ENCODE measurements at regions not wholly inside any gene's neighbourhood (a gene's known extent, or its start where the extent isn't known, plus 50 kb on each side); places are given as distances from the start of the nearest gene placed in this dataset.

DNA sequence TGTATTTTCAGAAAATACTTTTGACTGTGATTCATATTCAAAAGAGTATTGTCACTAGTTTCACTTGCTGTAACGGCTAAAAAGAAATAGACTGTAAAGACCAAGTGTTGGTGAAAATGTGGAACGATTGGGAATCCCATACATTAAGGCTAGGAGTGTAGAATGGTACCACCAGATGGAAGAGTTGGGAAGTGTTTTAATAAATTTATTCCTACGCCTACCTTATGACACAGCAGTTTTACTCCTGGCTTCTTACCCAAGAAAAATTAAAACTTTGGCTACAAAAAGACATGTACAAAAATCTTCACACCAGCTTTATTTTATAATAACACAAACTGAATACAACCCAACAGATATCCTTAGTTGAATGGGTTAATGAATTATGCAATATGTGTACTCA, 256.2 kb downstream of the TAF11L14 start:
- Histone ChIP-seq H3K4me1 (ENCODE audit: control insufficient read depth in 1 of 2, extremely low read depth in 1 of 2, insufficient read depth in 2 of 2, low read length in 2 of 2) (no peaks in the 10 kb centered on the region), H3K27me3 (replicated peaks in 1 of 2; ENCODE audit: control insufficient read depth in 2 of 2, extremely low read depth in 1 of 2, insufficient read depth in 2 of 2, low read length in 1 of 2) (no peaks in the 10 kb centered on the region), H3K9me3 (no peaks in the 10 kb centered on the region), H3K36me3 (ENCODE audit: control insufficient read depth in 2 of 2, extremely low read depth in 1 of 2, insufficient read depth in 1 of 2, low read length in 1 of 2) (no peaks in the 10 kb centered on the region), H3K27ac (ENCODE audit: low read length) (no peak overlapping the region), H3K4me3 (ENCODE audit: control insufficient read depth in 1 of 2, extremely low read depth in 1 of 2, low read length in 1 of 2) (no peak overlapping the region)
- Mint-ChIP-seq H3K27me3 (no peaks in the 10 kb centered on the region), H3K4me1 (no peaks in the 10 kb centered on the region), H3K9me3 (peaks cover 13 to 15% (median 14%) of the 10 kb centered on the region in 3 donors), H3K27ac (no peak overlapping the region), H3K36me3 (no peaks in the 10 kb centered on the region), H3K4me3 (no peak overlapping the region)
- ATAC-seq (replicated peaks in 1 of 4) = no peak
- no CpG with 5 or more reads among the region's 3 CpGs for WGBS (ENCODE audit: insufficient coverage)
- ChIA-PET CTCF (no interaction called here), POLR2A (no interaction called here)
- DNase-seq = no peak

DNA sequence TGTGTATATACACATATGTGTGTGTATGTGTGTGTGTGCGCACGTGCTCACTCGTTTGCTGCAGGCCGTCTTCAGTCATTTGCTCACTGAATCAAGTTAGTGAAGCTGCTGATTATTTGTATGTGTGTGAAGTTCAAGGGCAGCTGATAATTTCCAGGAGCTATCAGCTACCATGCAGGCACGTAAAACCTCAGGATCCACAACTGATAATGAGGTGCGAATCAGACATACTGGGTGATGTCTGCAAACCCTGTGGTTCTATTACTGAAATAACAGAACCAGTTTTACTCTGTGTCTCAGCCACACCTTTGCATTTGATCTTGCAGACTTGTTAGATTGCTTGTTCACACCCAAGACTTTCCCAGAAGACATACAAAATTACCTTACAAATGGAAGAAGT, 257.6 kb downstream of the TAF11L14 start:
- no peaks in the 10 kb centered on the region for H3K36me3 Mint-ChIP-seq
- H3K27me3 Mint-ChIP-seq = no peaks in the 10 kb centered on the region
- CTCF ChIA-PET = no interaction called here

DNA sequence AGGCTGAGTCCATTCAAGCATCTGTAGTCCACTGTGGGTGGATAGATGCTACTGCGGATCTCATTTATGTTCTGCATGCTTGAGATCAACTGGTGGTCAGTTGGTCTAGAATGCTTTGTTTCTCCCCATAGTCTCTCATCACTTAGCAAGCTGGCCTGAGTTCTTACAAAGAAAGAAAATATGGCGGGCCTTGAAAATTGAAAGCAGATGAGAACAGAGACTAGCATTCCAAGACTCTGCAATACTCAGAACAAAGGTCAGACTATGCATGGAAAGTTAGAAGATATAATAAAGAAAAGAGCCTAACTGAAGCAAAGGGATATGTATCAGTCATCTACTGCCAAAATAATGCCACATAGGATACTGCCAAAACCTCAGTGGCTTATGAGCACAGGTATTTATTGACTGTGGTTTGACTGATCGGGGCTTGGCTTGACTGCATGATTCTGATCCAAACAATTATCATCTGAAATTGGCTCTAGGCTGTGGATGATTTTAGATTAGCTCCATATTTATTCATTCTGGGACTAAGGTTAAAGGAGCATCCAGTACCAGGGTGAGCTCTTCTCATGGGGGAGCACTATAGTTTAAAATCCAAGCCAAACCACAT, 258.9 kb downstream of the TAF11L14 start:
- no peaks in the 10 kb centered on the region for H3K27me3 Mint-ChIP-seq

More for the DNA sequence above, 257.6 kb downstream of the TAF11L14 start:
- H3K9me3 Mint-ChIP-seq = peaks cover 15 to 18% (median 17%) of the 10 kb centered on the region in 3 donors
- Histone ChIP-seq H3K36me3 (ENCODE audit: control insufficient read depth in 2 of 2, extremely low read depth in 1 of 2, insufficient read depth in 1 of 2, low read length in 1 of 2) (no peaks in the 10 kb centered on the region), H3K27ac (ENCODE audit: low read length) (no peak overlapping the region), H3K9me3 (no peaks in the 10 kb centered on the region), H3K4me1 (ENCODE audit: control insufficient read depth in 1 of 2, extremely low read depth in 1 of 2, insufficient read depth in 2 of 2, low read length in 2 of 2) (no peaks in the 10 kb centered on the region), H3K4me3 (ENCODE audit: control insufficient read depth in 1 of 2, extremely low read depth in 1 of 2, low read length in 1 of 2) (no peak overlapping the region), H3K27me3 (replicated peaks in 1 of 2; ENCODE audit: control insufficient read depth in 2 of 2, extremely low read depth in 1 of 2, insufficient read depth in 2 of 2, low read length in 1 of 2) (no peaks in the 10 kb centered on the region)
- H3K4me3 Mint-ChIP-seq = no peak overlapping the region
- WGBS (ENCODE audit: insufficient coverage) = 79% methylated on average over 5 of the region's 6 CpGs
- DNase-seq = no peak
- POLR2A ChIA-PET = no interaction called here
- no peak overlapping the region for H3K27ac Mint-ChIP-seq
- no peak for ATAC-seq (replicated peaks in 1 of 4)
- no peaks in the 10 kb centered on the region for H3K4me1 Mint-ChIP-seq

DNA sequence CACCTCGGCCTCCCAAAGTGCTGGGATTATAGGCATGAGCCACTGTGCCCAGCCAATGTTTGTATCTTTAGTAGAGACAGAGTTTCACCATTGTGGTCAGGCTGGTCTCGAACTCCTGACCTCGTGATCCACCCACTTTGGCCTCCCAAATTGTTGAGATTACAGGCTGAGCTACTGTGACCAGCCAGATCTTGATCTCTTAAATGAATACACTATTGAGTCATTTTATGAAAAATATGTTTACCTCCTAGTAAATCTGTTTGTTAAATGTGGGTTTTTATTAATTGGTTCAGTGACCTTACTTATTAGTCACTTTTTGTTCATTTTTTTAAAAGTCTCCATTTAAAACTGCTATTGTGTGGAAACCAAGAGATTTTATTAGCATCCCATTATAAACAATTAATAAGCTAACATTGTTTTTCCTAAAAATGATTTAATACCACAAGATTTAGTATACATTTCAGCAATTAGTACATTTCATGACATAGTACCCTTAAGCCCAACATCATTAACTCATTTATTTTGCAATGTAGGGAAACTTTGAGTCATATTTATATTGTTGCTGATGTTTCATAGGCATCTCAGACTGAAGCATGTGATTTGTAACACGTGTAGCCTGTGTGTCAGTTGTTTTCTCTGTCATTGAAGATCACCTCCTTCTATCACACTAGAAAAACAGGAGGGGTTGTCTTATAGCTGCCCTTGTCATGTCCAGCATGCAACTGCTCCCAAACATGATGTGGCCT, 261.2 kb downstream of the TAF11L14 start:
- Histone ChIP-seq H3K9me3 (no peaks in the 10 kb centered on the region), H3K27me3 (replicated peaks in 1 of 2; ENCODE audit: control insufficient read depth in 2 of 2, extremely low read depth in 1 of 2, insufficient read depth in 2 of 2, low read length in 1 of 2) (no peaks in the 10 kb centered on the region), H3K36me3 (ENCODE audit: control insufficient read depth in 2 of 2, extremely low read depth in 1 of 2, insufficient read depth in 1 of 2, low read length in 1 of 2) (no peaks in the 10 kb centered on the region), H3K4me3 (ENCODE audit: control insufficient read depth in 1 of 2, extremely low read depth in 1 of 2, low read length in 1 of 2) (no peak overlapping the region), H3K27ac (ENCODE audit: low read length) (no peak overlapping the region), H3K4me1 (ENCODE audit: control insufficient read depth in 1 of 2, extremely low read depth in 1 of 2, insufficient read depth in 2 of 2, low read length in 2 of 2) (no peaks in the 10 kb centered on the region)
- Mint-ChIP-seq H3K4me1 (no peaks in the 10 kb centered on the region), H3K27me3 (no peaks in the 10 kb centered on the region), H3K36me3 (no peaks in the 10 kb centered on the region), H3K9me3 (peaks cover 4 to 17% (median 16%) of the 10 kb centered on the region in 3 donors), H3K4me3 (no peak overlapping the region), H3K27ac (no peak overlapping the region)
- ChIA-PET POLR2A (no interaction called here), CTCF (no interaction called here)
- no peak for ATAC-seq (replicated peaks in 1 of 4)
- WGBS (ENCODE audit: insufficient coverage) = 75% methylated on average over 1 of the region's 4 CpGs
- no peak for DNase-seq

More for the DNA sequence above, 258.9 kb downstream of the TAF11L14 start:
- Histone ChIP-seq H3K4me1 (ENCODE audit: control insufficient read depth in 1 of 2, extremely low read depth in 1 of 2, insufficient read depth in 2 of 2, low read length in 2 of 2) (no peaks in the 10 kb centered on the region), H3K36me3 (ENCODE audit: control insufficient read depth in 2 of 2, extremely low read depth in 1 of 2, insufficient read depth in 1 of 2, low read length in 1 of 2) (no peaks in the 10 kb centered on the region), H3K9me3 (no peaks in the 10 kb centered on the region), H3K27ac (ENCODE audit: low read length) (no peak overlapping the region), H3K27me3 (replicated peaks in 1 of 2; ENCODE audit: control insufficient read depth in 2 of 2, extremely low read depth in 1 of 2, insufficient read depth in 2 of 2, low read length in 1 of 2) (no peaks in the 10 kb centered on the region), H3K4me3 (ENCODE audit: control insufficient read depth in 1 of 2, extremely low read depth in 1 of 2, low read length in 1 of 2) (no peak overlapping the region)
- POLR2A ChIA-PET = no interaction called here
- no CpG with 5 or more reads among the region's 3 CpGs for WGBS (ENCODE audit: insufficient coverage)
- H3K36me3 Mint-ChIP-seq = no peaks in the 10 kb centered on the region
- no peak overlapping the region for H3K27ac Mint-ChIP-seq
- no peaks in the 10 kb centered on the region for H3K4me1 Mint-ChIP-seq
- H3K9me3 Mint-ChIP-seq = peaks cover 13 to 20% (median 19%) of the 10 kb centered on the region in 3 donors
- H3K4me3 Mint-ChIP-seq = no peak overlapping the region
- CTCF ChIA-PET = no interaction called here
- DNase-seq = no peak
- no peak for ATAC-seq (replicated peaks in 1 of 4)

DNA sequence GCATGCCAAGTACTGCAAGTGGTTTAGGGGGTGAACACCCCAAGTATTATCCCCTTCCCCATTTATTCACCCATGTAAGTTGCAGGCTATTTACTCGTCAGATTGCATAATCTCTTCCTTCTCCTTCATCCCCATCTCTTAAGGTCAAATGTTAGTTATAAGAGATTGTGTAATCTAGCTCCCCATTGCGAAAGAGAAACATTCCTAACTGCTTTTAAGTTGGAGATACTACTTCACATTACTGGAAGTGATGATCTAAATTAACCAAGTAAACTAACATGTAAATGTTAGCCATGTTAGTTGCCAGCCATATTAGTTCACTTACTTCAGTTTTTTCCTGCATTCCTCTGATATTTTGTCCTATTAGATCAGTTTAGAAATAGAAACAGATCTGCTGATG, 262.3 kb downstream of the TAF11L14 start:
- Histone ChIP-seq H3K4me1 (ENCODE audit: control insufficient read depth in 1 of 2, extremely low read depth in 1 of 2, insufficient read depth in 2 of 2, low read length in 2 of 2) (no peaks in the 10 kb centered on the region), H3K9me3 (no peaks in the 10 kb centered on the region), H3K27ac (ENCODE audit: low read length) (no peak overlapping the region), H3K4me3 (ENCODE audit: control insufficient read depth in 1 of 2, extremely low read depth in 1 of 2, low read length in 1 of 2) (no peak overlapping the region), H3K36me3 (ENCODE audit: control insufficient read depth in 2 of 2, extremely low read depth in 1 of 2, insufficient read depth in 1 of 2, low read length in 1 of 2) (no peaks in the 10 kb centered on the region), H3K27me3 (replicated peaks in 1 of 2; ENCODE audit: control insufficient read depth in 2 of 2, extremely low read depth in 1 of 2, insufficient read depth in 2 of 2, low read length in 1 of 2) (no peaks in the 10 kb centered on the region)
- WGBS (ENCODE audit: insufficient coverage) = no CpG with 5 or more reads among the region's 2 CpGs
- CTCF ChIA-PET = no interaction called here
- H3K4me1 Mint-ChIP-seq = no peaks in the 10 kb centered on the region
- H3K36me3 Mint-ChIP-seq = no peaks in the 10 kb centered on the region
- H3K9me3 Mint-ChIP-seq = peaks cover 11 to 25% (median 20%) of the 10 kb centered on the region in 3 donors
- no peaks in the 10 kb centered on the region for H3K27me3 Mint-ChIP-seq
- no peak overlapping the region for H3K4me3 Mint-ChIP-seq
- no peak for ATAC-seq (replicated peaks in 1 of 4)
- POLR2A ChIA-PET = no interaction called here
- DNase-seq = no peak
- H3K27ac Mint-ChIP-seq = no peak overlapping the region

DNA sequence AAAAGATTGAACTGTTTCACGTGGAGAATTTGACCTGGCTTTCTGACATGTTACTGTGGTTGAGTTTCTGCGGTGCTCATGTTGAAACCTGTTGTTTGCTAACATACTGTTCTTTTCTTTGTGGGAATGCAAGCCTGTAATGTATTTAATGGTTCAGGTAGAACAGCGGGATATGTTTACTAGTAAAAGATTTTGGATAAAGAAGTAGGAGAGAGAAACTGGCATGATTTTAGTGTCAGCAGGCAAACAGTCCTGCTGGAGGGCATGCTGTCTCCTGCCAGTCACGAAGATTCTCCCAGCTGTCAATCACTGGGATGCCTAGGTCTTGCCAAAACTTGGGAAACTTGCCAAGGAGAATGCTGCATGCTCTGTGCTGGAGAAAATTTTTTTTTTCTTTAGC, 263.5 kb downstream of the TAF11L14 start:
- WGBS (ENCODE audit: insufficient coverage) = 80% methylated on average over 4 of the region's 4 CpGs
- H3K27ac ChIP-seq (ENCODE audit: low read length) = no peak overlapping the region
- no peaks in the 10 kb centered on the region for H3K27me3 Mint-ChIP-seq
- no peaks in the 10 kb centered on the region for H3K4me1 ChIP-seq (ENCODE audit: control insufficient read depth in 1 of 2, extremely low read depth in 1 of 2, insufficient read depth in 2 of 2, low read length in 2 of 2)
- ChIA-PET CTCF (no interaction called here), POLR2A (no interaction called here)
- peaks cover 7 to 23% (median 13%) of the 10 kb centered on the region in 3 donors for H3K9me3 Mint-ChIP-seq
- no peaks in the 10 kb centered on the region for H3K27me3 ChIP-seq (replicated peaks in 1 of 2; ENCODE audit: control insufficient read depth in 2 of 2, extremely low read depth in 1 of 2, insufficient read depth in 2 of 2, low read length in 1 of 2)
- no peaks in the 10 kb centered on the region for H3K9me3 ChIP-seq
- no peaks in the 10 kb centered on the region for H3K36me3 Mint-ChIP-seq
- H3K4me3 Mint-ChIP-seq = no peak overlapping the region
- ATAC-seq (replicated peaks in 1 of 4) = no peak
- no peaks in the 10 kb centered on the region for H3K4me1 Mint-ChIP-seq
- no peak overlapping the region for H3K27ac Mint-ChIP-seq
- no peak for DNase-seq
- H3K36me3 ChIP-seq (ENCODE audit: control insufficient read depth in 2 of 2, extremely low read depth in 1 of 2, insufficient read depth in 1 of 2, low read length in 1 of 2) = no peaks in the 10 kb centered on the region
- H3K4me3 ChIP-seq (ENCODE audit: control insufficient read depth in 1 of 2, extremely low read depth in 1 of 2, low read length in 1 of 2) = no peak overlapping the region

Data from T-cell (primary cell).